Muscle of back (tissue), 3 donors: ENCODE measurements at regions not wholly inside any gene's neighbourhood (a gene's known extent, or its start where the extent isn't known, plus 50 kb on each side); places are given as distances from the start of the nearest gene placed in this dataset.
"Not testable (repeated sequence)": the region's sequence is repeated elsewhere in the genome, so short reads cannot be mapped to it uniquely, and the experiment has no call there.

Experiments
- DNase-seq, 3 donors: peaks; one replicate each; pipeline versions ENCODE4 v3.0.0 to v3.0.0-alpha.2; 2013

DNA sequence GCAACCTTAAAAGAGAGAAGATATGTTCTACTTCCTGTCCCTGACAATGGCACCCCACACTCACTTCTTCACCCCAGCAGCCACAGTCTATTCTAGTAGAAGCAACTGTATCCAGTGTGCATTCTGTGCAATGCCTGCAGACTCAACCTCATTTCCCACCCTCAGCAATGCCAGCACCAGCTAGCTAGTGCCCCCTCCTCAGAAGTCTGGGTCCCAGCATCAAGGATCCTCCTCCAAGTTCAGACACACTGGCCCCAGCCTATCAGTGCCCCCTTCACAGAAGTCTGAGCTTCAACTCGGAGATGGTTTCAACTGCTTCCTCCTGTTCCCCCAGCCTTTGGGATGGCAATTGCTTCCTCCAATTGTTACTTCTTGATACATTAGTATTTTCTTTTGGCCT is 268.3 kb downstream of the MEX3B start:
- DNase-seq = no peak

DNA sequence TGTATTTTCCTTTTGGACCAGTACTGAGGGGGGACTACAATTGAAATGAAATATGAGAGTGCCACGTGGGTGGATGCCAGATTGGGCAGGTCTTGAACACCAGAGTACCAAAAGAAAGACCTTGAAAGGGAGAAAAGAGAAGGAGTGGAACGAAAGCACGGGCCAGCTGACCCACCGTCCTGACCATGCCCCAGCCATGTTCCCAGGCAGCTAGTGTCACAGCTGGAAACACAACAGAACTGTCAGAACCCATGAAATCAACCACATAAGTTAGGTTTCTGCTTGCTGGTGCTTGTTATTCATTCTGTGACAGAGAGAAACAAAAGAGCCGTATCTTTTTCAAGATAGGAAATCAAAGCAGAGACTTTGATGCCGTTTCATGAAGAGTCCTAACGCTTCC is 268.8 kb downstream of the MEX3B start:
- no peak for DNase-seq

GRCh38 chr15:81775779-81776178 is 270.0 kb downstream of the MEX3B start:
- DNase-seq = not testable (repeated sequence)

DNA sequence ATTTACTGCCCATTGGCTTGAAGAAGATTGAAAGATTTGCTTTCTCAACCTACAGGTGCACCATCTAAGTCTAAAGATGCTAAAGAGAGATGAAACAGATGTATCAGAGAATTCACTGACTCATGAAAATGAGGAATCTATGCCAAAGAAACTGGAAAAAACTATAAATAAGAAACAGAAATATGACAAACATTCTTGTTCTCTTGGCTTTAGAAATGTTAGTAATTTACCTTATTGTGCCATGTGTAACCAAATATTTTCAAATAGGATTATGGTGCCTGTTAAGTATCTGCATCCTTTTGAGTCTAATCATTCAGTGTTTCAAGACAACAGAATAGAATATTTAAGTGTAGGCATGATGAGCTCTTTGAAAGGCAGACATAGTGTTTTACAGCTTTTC is 271.5 kb downstream of the MEX3B start:
- DNase-seq = no peak

DNA sequence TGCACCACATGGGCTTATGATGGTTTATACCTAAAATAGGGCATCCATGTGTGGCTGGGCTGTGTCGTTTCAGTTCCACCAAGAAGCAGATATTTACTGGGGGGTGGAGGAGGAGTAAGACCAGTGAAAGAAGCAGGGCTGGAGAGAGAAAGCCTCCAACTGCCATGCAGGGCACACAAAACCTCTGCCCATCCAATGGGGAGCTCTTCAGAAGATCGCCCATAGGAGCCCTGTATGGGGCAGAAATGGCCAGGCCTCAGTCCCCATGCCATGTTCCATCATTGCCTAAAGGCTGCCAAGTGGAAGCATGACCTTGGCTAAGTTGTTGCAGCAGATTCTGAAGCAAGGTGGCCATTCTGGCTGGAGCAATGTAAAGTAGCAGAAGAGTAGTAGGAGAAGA is 277.0 kb downstream of the MEX3B start:
- DNase-seq = no peak

GRCh38 chr15:81766829-81767475 is 278.9 kb downstream of the MEX3B start:
- DNase-seq = no peak

DNA sequence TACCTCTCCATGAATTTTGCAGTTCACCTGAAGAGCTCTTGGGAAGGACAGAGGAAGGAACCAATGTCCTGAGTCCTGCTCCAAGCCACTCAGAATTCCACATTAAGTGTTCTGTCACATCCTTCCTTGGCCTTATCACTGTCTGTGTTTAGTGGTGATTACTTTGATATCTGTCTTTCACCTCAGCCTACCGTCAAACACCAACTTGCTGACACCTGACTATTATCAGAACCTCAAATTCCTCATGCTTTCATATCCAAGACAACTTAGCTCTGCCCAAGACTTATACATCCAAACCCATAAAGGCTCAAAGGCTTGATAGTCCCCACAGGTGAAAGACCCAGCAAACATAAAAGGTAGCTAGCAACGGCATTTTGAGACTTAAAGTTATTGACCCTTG is 280.0 kb downstream of the MEX3B start:
- DNase-seq = no peak

DNA sequence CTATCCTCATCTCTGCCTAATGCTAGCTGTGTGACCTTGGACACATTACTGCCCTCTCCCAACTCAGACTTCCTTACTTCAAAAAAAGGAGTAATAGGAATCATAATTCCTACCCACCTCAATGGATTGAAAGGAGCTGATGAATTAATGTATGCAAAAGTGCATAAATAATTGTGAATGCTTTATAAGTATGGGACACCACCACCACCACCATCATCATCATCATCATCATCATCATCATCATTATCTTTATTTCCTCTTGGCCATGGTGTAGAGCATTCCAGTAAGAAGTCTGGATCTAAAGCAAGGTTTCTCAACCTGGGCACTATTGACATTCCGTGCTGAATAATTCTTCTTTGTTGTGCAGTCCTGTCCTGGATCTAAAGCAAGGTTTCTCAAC is 282.5 kb downstream of the MEX3B start:
- DNase-seq = no peak

DNA sequence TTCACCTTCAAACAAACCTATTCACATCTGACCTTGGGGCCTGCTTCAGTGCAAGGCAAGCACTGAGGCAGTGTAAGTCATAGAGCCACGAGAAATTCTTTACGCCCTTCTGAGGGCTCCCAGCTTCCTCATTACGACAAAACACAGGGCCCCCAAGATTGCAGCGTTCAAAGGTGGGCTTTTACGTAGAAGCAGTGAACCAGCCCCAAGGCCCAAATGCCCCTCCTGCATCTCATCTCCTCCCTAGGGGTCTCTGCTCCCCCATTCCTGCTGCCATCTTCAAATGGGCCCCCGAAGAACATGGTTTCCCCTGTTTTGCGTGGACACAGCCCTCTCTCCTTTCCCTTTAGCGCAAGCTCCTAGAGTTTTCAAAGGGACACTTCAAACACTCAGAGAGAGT is 285.1 kb downstream of the MEX3B start:
- no peak for DNase-seq

DNA sequence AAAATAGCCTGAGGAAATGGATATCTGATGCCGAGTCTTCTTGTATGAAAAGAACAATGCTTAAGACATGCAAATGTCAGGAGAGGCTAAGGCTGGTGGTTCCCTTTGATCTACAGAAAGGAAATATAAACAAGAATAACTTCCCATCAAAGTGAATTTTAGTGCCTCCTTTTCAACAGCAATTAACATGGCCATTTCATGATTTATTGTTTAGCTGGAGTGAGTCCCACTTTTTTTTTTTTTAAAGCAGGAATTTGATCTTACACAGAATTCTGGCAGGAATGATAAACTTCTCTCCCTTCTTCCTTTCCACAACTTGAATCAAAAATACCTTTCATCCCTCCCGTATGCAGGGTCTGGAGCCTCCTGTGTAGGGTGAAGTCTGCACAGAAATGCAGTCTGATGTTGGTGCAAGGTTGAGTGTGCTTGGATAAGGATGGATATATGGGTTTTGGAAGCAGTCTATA is 287.0 kb downstream of the MEX3B start:
- DNase-seq = no peak

GRCh38 chr15:81755626-81756025 is 290.2 kb downstream of the MEX3B start:
- no peak for DNase-seq

- no peak for DNase-seq
Observed at GRCh38 chr15:81754078-81754477, 291.7 kb downstream of the MEX3B start.

GRCh38 chr15:81752974-81753373 is 292.8 kb downstream of the MEX3B start:
- peak in 2 of 3 donors; percentile 43 to 69 for DNase-seq

DNA sequence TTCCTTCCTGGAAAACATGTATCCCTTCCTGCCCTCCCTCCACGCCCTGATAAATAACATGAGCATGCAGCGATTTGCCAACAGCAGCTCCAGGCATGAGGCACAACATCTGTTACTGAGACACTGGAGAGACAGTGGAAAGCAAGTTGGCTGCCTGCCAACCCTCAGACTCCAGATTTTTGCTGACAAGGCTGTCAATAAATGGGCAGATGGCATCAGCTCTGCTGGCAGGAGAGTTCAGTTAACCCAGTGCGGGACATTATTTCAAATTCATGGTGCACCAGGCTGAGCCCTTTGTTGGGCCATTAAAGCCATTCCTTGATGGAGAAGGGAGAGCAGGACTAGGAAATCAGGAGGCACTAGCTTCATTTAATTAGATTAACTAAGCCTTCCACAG is 293.3 kb downstream of the MEX3B start:
- DNase-seq = peak; percentile 76 to 89 (median 79)

DNA sequence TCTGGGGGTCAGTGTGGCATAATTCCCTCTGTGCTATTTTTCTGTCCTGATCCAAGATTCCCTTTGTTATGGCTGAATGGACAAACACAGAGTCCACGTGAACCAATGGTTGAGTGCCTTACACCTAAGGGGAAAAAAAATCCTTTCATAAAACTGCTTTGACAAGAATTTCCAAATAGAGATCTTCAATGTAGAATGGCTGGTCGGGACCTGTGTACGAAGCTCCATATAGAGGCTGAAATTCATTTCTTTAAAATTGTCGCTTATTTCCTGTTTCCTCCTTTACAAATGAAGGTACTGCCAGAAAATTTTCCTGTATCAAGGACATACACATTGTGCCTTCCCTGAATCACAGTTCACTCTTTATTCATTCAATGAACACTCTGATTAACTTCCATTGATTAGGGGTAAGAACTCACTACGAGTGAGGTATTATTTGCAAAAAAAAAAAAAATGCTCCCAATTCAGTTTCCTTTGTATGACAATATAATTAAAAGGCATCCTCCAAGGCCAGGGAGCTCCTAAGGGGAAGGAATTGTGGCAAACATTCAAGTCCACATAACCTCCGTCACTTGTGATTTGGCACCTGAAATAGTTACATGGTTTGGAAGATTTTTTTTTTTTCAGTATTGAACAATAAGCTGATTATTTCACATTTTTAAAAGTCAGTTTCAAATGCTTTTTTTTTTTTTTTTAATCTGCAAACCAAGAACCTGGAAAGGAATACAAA is 293.8 kb downstream of the MEX3B start:
- peak in 1 of 3 donors; percentile 23 for DNase-seq

- DNase-seq = no peak
Observed at GRCh38 chr15:81751256-81751655, 294.6 kb downstream of the MEX3B start.

DNA sequence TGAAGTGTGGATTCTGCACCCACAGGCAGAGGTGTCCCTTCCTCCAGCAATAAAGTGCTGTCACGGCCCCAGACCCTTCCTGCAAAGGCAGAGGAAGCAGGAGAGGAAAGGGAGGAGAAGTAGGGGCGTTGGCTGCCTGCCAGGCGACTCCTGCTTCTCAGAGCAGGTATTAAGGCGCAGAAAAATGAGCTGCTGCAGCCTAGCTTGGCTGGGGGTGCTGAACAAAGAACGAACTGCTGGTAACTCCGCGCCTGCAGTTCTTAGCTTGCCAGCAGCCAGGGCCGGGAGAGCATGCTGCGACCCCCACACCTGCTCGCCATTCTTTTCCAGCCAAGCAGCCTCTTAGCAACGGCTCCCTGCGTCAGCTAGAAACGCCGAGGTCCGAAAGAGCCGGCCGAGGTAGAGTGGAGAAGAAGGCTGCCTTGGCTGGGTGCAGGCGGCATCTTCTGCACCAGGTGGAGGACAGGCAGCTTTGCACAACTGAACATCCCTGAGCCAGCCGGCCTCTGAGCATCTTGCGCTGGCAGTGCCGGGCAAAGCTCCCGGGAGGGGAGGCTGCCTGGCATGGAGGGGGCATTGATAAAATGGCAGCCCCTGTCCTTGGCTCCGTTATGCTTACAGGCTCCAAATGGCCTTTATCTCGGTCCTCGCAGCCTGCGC is 296.0 kb downstream of the MEX3B start:
- DNase-seq = peak in 1 of 3 donors; percentile 45

- no peak for DNase-seq
Observed at GRCh38 chr15:81747482-81747881, 298.3 kb downstream of the MEX3B start.

DNA sequence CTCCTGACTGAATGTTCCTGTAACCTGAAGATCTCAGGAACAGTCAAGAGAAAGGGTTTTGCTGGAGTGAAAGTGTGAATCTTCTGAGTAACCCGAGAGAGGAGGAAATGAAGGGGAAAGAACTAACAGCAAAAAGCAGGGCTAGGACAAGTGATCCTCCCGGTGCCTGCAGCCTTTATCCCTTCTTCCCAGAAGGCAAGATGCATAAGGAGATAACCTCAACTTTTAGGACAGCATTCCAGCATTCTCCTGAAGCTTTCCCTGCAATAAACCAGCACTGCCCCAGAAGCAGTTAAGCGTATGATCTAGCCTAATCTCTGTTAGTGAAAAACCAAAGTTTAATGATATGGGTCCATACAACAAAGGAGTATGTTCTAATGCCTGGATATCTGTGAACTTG is 298.8 kb downstream of the MEX3B start:
- no peak for DNase-seq

- no peak for DNase-seq
Observed at GRCh38 chr15:81744364-81744763, 301.5 kb downstream of the MEX3B start.

GRCh38 chr15:81740416-81740815 is 305.4 kb downstream of the MEX3B start:
- DNase-seq = no peak

DNA sequence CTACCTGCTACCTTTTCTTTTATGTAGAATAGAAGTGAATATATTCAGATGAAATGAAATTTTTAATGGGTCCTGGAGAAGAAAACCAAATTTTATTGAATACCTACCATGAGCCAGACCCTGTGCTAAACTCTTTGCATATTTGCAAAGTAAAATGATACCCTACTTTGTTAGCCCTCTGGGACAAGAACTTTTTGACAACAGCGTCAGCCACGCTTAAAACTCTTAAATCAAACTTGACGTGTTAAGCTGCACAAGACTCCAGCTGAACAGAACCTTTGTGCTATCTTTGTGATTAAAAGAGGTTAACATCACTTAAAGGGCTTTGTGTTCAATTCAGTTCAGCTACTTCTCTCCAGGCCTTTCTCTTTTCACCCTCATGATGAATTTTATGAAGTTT is 316.5 kb downstream of the MEX3B start:
- peak in 1 of 3 donors; percentile 38 for DNase-seq

GRCh38 chr15:81728726-81729125 is 317.1 kb downstream of the MEX3B start:
- DNase-seq = peak in 2 of 3 donors; percentile 44 to 75
